ENCODE measurements at regions not wholly inside any gene's neighbourhood (a gene's known extent, or its start where the extent isn't known, plus 50 kb on each side); places are given as distances from the start of the nearest gene placed in this dataset.

- no peak for ATAC-seq
Measured at GRCh38 chr21:15625363-15625762, 104.4 kb upstream of the USP25 start.

DNA sequence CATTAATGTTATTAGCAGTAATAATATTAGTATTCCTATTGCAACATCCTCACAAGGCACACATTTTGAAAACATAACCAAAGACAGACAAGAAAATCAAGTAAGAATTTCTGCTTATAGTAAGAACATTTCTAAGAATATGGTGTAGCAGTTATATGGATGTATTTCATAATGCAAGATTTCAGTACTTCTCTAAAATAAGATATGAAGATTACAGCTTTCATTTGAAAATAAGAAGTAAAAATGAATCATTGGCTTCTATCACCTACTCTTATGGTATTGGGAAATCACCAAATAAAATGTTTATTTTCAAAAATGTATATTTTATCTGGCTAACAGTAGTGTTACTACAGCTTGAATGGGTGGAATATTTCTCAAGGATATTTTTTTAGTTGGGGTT lies 103.8 kb upstream of the USP25 start:
- ATAC-seq = no peak
- TF ChIP-seq ZNF565 (CRISPR knock-in tag; conservative IDR thresholded peaks at IDR 0.05; ENCODE audit: low read depth) (no peak), ZNF8 (CRISPR knock-in tag; IDR thresholded peaks at IDR 0.05) (no peak), GLIS3 (CRISPR knock-in tag; IDR thresholded peaks at IDR 0.05) (no peak), ISL1 (CRISPR knock-in tag; IDR thresholded peaks at IDR 0.05) (no peak), ZFP30 (CRISPR knock-in tag; IDR thresholded peaks at IDR 0.05) (no peak), RARB (CRISPR knock-in tag; IDR thresholded peaks at IDR 0.05) (no peak), ARNTL (CRISPR knock-in tag; IDR thresholded peaks at IDR 0.05; ENCODE audit: borderline replicate concordance, low read depth) (no peak), CSRNP3 (CRISPR knock-in tag; IDR thresholded peaks at IDR 0.05) (no peak), ZFP3 (CRISPR knock-in tag; IDR thresholded peaks at IDR 0.05) (no peak), PPARA (CRISPR knock-in tag; IDR thresholded peaks at IDR 0.05; ENCODE audit: borderline replicate concordance) (no peak), BACH2 (CRISPR knock-in tag; IDR thresholded peaks at IDR 0.05; ENCODE audit: borderline replicate concordance) (no peak), CSDC2 (CRISPR knock-in tag; IDR thresholded peaks at IDR 0.05) (no peak), TOX (CRISPR knock-in tag; IDR thresholded peaks at IDR 0.05; ENCODE audit: borderline replicate concordance) (no peak)
- TF ChIP-seq, protein P1, sequence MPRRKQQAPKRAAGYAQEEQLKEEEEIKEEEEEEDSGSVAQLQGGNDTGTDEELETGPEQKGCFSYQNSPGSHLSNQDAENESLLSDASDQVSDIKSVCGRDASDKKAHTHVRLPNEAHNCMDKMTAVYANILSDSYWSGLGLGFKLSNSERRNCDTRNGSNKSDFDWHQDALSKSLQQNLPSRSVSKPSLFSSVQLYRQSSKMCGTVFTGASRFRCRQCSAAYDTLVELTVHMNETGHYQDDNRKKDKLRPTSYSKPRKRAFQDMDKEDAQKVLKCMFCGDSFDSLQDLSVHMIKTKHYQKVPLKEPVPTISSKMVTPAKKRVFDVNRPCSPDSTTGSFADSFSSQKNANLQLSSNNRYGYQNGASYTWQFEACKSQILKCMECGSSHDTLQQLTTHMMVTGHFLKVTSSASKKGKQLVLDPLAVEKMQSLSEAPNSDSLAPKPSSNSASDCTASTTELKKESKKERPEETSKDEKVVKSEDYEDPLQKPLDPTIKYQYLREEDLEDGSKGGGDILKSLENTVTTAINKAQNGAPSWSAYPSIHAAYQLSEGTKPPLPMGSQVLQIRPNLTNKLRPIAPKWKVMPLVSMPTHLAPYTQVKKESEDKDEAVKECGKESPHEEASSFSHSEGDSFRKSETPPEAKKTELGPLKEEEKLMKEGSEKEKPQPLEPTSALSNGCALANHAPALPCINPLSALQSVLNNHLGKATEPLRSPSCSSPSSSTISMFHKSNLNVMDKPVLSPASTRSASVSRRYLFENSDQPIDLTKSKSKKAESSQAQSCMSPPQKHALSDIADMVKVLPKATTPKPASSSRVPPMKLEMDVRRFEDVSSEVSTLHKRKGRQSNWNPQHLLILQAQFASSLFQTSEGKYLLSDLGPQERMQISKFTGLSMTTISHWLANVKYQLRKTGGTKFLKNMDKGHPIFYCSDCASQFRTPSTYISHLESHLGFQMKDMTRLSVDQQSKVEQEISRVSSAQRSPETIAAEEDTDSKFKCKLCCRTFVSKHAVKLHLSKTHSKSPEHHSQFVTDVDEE (CRISPR knock-in tag; IDR thresholded peaks at IDR 0.05) = no peak
- TF ChIP-seq, protein P2, sequence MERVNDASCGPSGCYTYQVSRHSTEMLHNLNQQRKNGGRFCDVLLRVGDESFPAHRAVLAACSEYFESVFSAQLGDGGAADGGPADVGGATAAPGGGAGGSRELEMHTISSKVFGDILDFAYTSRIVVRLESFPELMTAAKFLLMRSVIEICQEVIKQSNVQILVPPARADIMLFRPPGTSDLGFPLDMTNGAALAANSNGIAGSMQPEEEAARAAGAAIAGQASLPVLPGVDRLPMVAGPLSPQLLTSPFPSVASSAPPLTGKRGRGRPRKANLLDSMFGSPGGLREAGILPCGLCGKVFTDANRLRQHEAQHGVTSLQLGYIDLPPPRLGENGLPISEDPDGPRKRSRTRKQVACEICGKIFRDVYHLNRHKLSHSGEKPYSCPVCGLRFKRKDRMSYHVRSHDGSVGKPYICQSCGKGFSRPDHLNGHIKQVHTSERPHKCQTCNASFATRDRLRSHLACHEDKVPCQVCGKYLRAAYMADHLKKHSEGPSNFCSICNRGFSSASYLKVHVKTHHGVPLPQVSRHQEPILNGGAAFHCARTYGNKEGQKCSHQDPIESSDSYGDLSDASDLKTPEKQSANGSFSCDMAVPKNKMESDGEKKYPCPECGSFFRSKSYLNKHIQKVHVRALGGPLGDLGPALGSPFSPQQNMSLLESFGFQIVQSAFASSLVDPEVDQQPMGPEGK (CRISPR knock-in tag; IDR thresholded peaks at IDR 0.05; ENCODE audit: borderline replicate concordance) = no peak

More at GRCh38 chr21:15625363-15625762, 104.4 kb upstream of the USP25 start:
- no peak for TF ChIP-seq PPARA (CRISPR knock-in tag; IDR thresholded peaks at IDR 0.05; ENCODE audit: borderline replicate concordance)
- TF ChIP-seq CSDC2 (CRISPR knock-in tag; IDR thresholded peaks at IDR 0.05) = no peak
- no peak for TF ChIP-seq ZFP3 (CRISPR knock-in tag; IDR thresholded peaks at IDR 0.05)
- TF ChIP-seq ISL1 (CRISPR knock-in tag; IDR thresholded peaks at IDR 0.05) = no peak
- TF ChIP-seq TCF4 (CRISPR knock-in tag; IDR thresholded peaks at IDR 0.05; ENCODE audit: borderline replicate concordance) = no peak
- no peak for TF ChIP-seq ZNF70 (CRISPR knock-in tag; IDR thresholded peaks at IDR 0.05)
- TF ChIP-seq CSRNP3 (CRISPR knock-in tag; IDR thresholded peaks at IDR 0.05) = no peak
- TF ChIP-seq SNAI2 (CRISPR knock-in tag; IDR thresholded peaks at IDR 0.05) = no peak
- no peak for TF ChIP-seq POU6F1 (CRISPR knock-in tag; IDR thresholded peaks at IDR 0.05; ENCODE audit: borderline replicate concordance, low read depth)
- TF ChIP-seq ARNTL (CRISPR knock-in tag; IDR thresholded peaks at IDR 0.05; ENCODE audit: borderline replicate concordance, low read depth) = no peak
- no peak for TF ChIP-seq BACH2 (CRISPR knock-in tag; IDR thresholded peaks at IDR 0.05; ENCODE audit: borderline replicate concordance)
- no peak for TF ChIP-seq TOX (CRISPR knock-in tag; IDR thresholded peaks at IDR 0.05; ENCODE audit: borderline replicate concordance)

GRCh38 chr21:15627011-15627410 lies 102.8 kb upstream of the USP25 start:
- ATAC-seq = no peak
- no peak for TF ChIP-seq ZNF70 (CRISPR knock-in tag; IDR thresholded peaks at IDR 0.05)
- TF ChIP-seq ZC3H10 (CRISPR knock-in tag; IDR thresholded peaks at IDR 0.05) = no peak
- no peak for TF ChIP-seq ESRRG (CRISPR knock-in tag; IDR thresholded peaks at IDR 0.05)
- TF ChIP-seq, protein P2 (CRISPR knock-in tag; IDR thresholded peaks at IDR 0.05; ENCODE audit: borderline replicate concordance) = no peak
- no peak for TF ChIP-seq ZNF565 (CRISPR knock-in tag; conservative IDR thresholded peaks at IDR 0.05; ENCODE audit: low read depth)
- no peak for TF ChIP-seq POU6F1 (CRISPR knock-in tag; IDR thresholded peaks at IDR 0.05; ENCODE audit: borderline replicate concordance, low read depth)
- no peak for TF ChIP-seq TOX (CRISPR knock-in tag; IDR thresholded peaks at IDR 0.05; ENCODE audit: borderline replicate concordance)
- no peak for TF ChIP-seq TCF4 (CRISPR knock-in tag; IDR thresholded peaks at IDR 0.05; ENCODE audit: borderline replicate concordance)
- no peak for TF ChIP-seq OSR1 (CRISPR knock-in tag; IDR thresholded peaks at IDR 0.05)

Data from SK-N-SH treated with all-trans-retinoic acid at 6 μM for 48 hours (cell line).